Adrenal gland (tissue), 9 donors: ENCODE measurements at regions not wholly inside any gene's neighbourhood (a gene's known extent, or its start where the extent isn't known, plus 50 kb on each side); places are given as distances from the start of the nearest gene placed in this dataset.
A peak's percentile ranks its signal among the peaks of the same experiment; 100 is the strongest.

Experiments used
- DNase-seq, 7 donors: peaks; one replicate each; pipeline ENCODE4 v3.0.0-alpha.2; 2019 to 2020
- H3K27ac ChIP-seq, 5 donors: fragments of 200-600 bp; sonication (generic) in 4 of 5; 1 replicate in 3 of 5; 2 replicates in 2 of 5; pipeline versions ENCODE4 v1.5.1 to v1.8.0; 2016 to 2020; ENCODE audit warnings: mild to moderate bottlenecking in 1 of 5
- H3K27me3 ChIP-seq: fragments of 200-600 bp; 2 replicates; pipeline ENCODE4 v1.8.0; 2021
- H3K36me3 ChIP-seq, 2 donors: fragments of 200-600 bp; replicated peaks in 1 of 2; 1 replicate in 1 of 2; 2 replicates in 1 of 2; pipeline versions ENCODE4 v1.5.1 to v1.8.0; 2018 to 2022
- H3K4me1 ChIP-seq, 2 donors: fragments of 200-600 bp; replicated peaks in 1 of 2; 1 replicate in 1 of 2; 2 replicates in 1 of 2; pipeline versions ENCODE4 v1.5.1 to v1.8.0; 2018 to 2021
- H3K4me3 ChIP-seq, 4 donors: fragments of 200-600 bp; sonication (generic) in 3 of 4; one replicate each; pipeline ENCODE4 v1.5.1; 2016 to 2018
- H3K9me3 ChIP-seq, 3 donors: fragments of 200-600 bp; sonication (generic) in 1 of 3; replicated peaks in 1 of 3; 1 replicate in 2 of 3; 2 replicates in 1 of 3; pipeline versions ENCODE4 v1.5.1 to v1.8.0; 2016 to 2021
- CTCF ChIP-seq, 6 experiments: fragments of 450-650 bp in 4 of 6; fragments of 200-600 bp in 2 of 6; sonication (generic) in 1 of 6; IDR thresholded peaks; 1 replicate in 5 of 6; 2 replicates in 1 of 6; pipeline versions ENCODE4 v1.5.1 to v1.8.0; 2016 to 2021; ENCODE audit warnings: antibody characterized with exemption in 6 of 6, mild to moderate bottlenecking in 2 of 6, moderate library complexity in 1 of 6
- POLR2A ChIP-seq, 2 donors: fragments of 450-650 bp; IDR thresholded peaks; one replicate each; pipeline ENCODE4 v1.6.1; 2017; ENCODE audit warnings: antibody characterized with exemption in 2 of 2, mild to moderate bottlenecking in 2 of 2, moderate library complexity in 1 of 2
- WGBS, 4 donors: extraction: QIAGEN DNeasy Blood & Tissue Kit in 2 of 4; methylation state at CpG; one replicate each; pipeline versions ENCODE4 v1.1.5 to v1.1.7; 2013 to 2017; 5-methylcytosine and 5-hydroxymethylcytosine counted together
- intact Hi-C, 2 donors: fragments of 100-400 bp; cut with DNase I; formaldehyde crosslinking; loops; one replicate each; pipeline versions ENCODE4 v1.14.1 to v1.15.0; 2022 to 2023
- donor health status: healthy with polysubstance abuse.
- donor health status: Bipolar disorder and iron deficiency.
- donor health status: DM: yes; HTN: yes; CAD: no.
- donor health status: DM: no; HTN: no; CAD: no.
- donor health status: DM: no; HTN: no; CAD: no.

GRCh38 chr5:73344835-73345234 lies 103.7 kb downstream of the FOXD1 start:
- Histone ChIP-seq H3K4me3 (no peak overlapping the region), H3K9me3 (no peaks in the 10 kb centered on the region), H3K36me3 (no peaks in the 10 kb centered on the region), H3K27me3 (peaks cover 3% of the 10 kb centered on the region), H3K4me1 (no peaks in the 10 kb centered on the region), H3K27ac (no peak overlapping the region)
- intact Hi-C loops = no loop called here
- WGBS, 4 donors = 67 to 78% (median 76%) methylated on average over 5 of the region's 5 CpGs
- no peak for DNase-seq
- no peak for TF ChIP-seq POLR2A (IDR thresholded peaks at IDR 0.05)

GRCh38 chr5:73339711-73340110 lies 108.9 kb downstream of the FOXD1 start:
- peaks cover 6% of the 10 kb centered on the region for H3K27me3 ChIP-seq

GRCh38 chr5:73339051-73339575 lies 109.5 kb downstream of the FOXD1 start:
- H3K27ac ChIP-seq = peak overlapping the region in 2 of 5 donors; percentile 26 to 74
- no peak for TF ChIP-seq CTCF (IDR thresholded peaks at IDR 0.05)
- peaks cover 0 to 12% of the 10 kb centered on the region in 2 donors for H3K4me1 ChIP-seq
- H3K4me3 ChIP-seq = no peak overlapping the region
- H3K36me3 ChIP-seq = no peaks in the 10 kb centered on the region
- no peak for DNase-seq
- intact Hi-C loops = no loop called here
- H3K27me3 ChIP-seq = peaks cover 6% of the 10 kb centered on the region
- WGBS, 4 donors = 34 to 43% (median 40%) methylated on average over 9 to 15 of the region's 15 CpGs
- no peaks in the 10 kb centered on the region for H3K9me3 ChIP-seq

More at GRCh38 chr5:73339711-73340110, 108.9 kb downstream of the FOXD1 start:
- no peak overlapping the region for H3K4me3 ChIP-seq
- WGBS, 4 donors = 83 to 92% (median 88%) methylated on average over 4 of the region's 4 CpGs
- TF ChIP-seq CTCF (IDR thresholded peaks at IDR 0.05) (no peak), POLR2A (IDR thresholded peaks at IDR 0.05) (no peak)
- no peak for DNase-seq
- H3K36me3 ChIP-seq = no peaks in the 10 kb centered on the region
- no peak overlapping the region for H3K27ac ChIP-seq
- intact Hi-C loops = no loop called here
- H3K4me1 ChIP-seq = peaks cover 0 to 12% of the 10 kb centered on the region in 2 donors
- no peaks in the 10 kb centered on the region for H3K9me3 ChIP-seq

GRCh38 chr5:73338256-73339050 lies 110.1 kb downstream of the FOXD1 start:
- intact Hi-C loops = no loop called here
- DNase-seq = peak in 3 of 7 donors; percentile 2 to 32 (median 22)
- TF ChIP-seq POLR2A (IDR thresholded peaks at IDR 0.05) (no peak), CTCF (IDR thresholded peaks at IDR 0.05) (no peak)
- Histone ChIP-seq H3K4me3 (no peak overlapping the region), H3K27me3 (peaks cover 10% of the 10 kb centered on the region), H3K27ac (peak overlapping the region in 2 of 5 donors; percentile 26 to 74), H3K4me1 (peaks cover 0 to 12% of the 10 kb centered on the region in 2 donors), H3K36me3 (no peaks in the 10 kb centered on the region), H3K9me3 (no peaks in the 10 kb centered on the region)
- WGBS, 4 donors = 42 to 57% (median 49%) methylated on average over 15 to 17 of the region's 17 CpGs
